GM12878 (cell line): ENCODE measurements at regions not wholly inside any gene's neighbourhood (a gene's known extent, or its start where the extent isn't known, plus 50 kb on each side); places are given as distances from the start of the nearest gene placed in this dataset.

Experiments used
- ATAC-seq: fragments of 200-7000 bp; cut with Tn5 transposase; 3 replicates; pipeline ENCODE4 v1.9.1; 2020; ENCODE audit warnings: mild to moderate bottlenecking, moderate library complexity
- BruUV-seq: library from RNA; stranded (reverse); fragments of 400-500 nt; replicated peaks from 2 replicates; lab custom pipeline; 2021; lab: Mats Ljungman, UMichigan
- CTCF ChIA-PET: fragments of 300-600 bp; sonication (Branson Sonifier 250); formaldehyde crosslinking; extraction: SDS; loops from one replicate; lab custom pipeline; 2021; ENCODE audit warnings: inconsistent platforms; lab: Yijun Ruan, JAX
- POLR2A ChIA-PET: fragments of 350-600 bp; formaldehyde crosslinking; extraction: SDS; loops from one replicate; lab custom pipeline; 2021; ENCODE audit warnings: inconsistent platforms; lab: Charles Lee
- RAD21 ChIA-PET: fragments of 300-600 bp; sonication (Branson Sonifier 250); formaldehyde crosslinking; loops from one replicate; lab custom pipeline; 2023; ENCODE audit warnings: antibody characterized with exemption; ENCODE audit not compliant: unreplicated experiment; lab: Charles Lee
- SMC1A ChIA-PET: fragments of 300-600 bp; sonication (Branson Sonifier 250); formaldehyde crosslinking; loops from one replicate; lab custom pipeline; 2023; ENCODE audit not compliant: unreplicated experiment, uncharacterized antibody; lab: Charles Lee
- DNase-seq: peaks from one replicate; pipeline ENCODE4 v3.0.0-alpha.2; 2011; ENCODE audit warnings: low read depth, low spot score
- FAIRE-seq: peaks from 3 replicates; lab custom pipeline; 2011; peaks lifted over from hg19 to GRCh38; lab: Jason Lieb, UNC
- H2AFZ ChIP-seq: 2 replicates; pipeline ENCODE4 v1.6.0; 2011; ENCODE audit warnings: low read depth, low read length, control low read depth; ENCODE audit not compliant: control insufficient read depth
- H3K27ac ChIP-seq: 2 replicates; pipeline ENCODE4 v1.5.1; 2011; ENCODE audit warnings: control low read depth; ENCODE audit not compliant: control insufficient read depth, insufficient read depth
- H3K27me3 ChIP-seq, 2 experiments: replicated peaks in 1 of 2; 2 replicates each; pipeline versions ENCODE4 v1.6.0 to v1.6.1; 2011; ENCODE audit warnings: low read length in 1 of 2; ENCODE audit not compliant: control insufficient read depth in 2 of 2, insufficient read depth in 2 of 2
- H3K36me3 ChIP-seq, 2 experiments: 2 replicates each; pipeline ENCODE4 v1.5.1; 2011; ENCODE audit warnings: low read length in 1 of 2; ENCODE audit not compliant: control insufficient read depth in 2 of 2, insufficient read depth in 2 of 2
- H3K4me1 ChIP-seq: 2 replicates; pipeline ENCODE4 v1.6.1; 2011; ENCODE audit warnings: mild to moderate bottlenecking, low read length, moderate library complexity, mixed read lengths; ENCODE audit not compliant: control insufficient read depth, insufficient read depth
- H3K4me2 ChIP-seq: 2 replicates; pipeline ENCODE4 v1.6.0; 2011; ENCODE audit warnings: control low read depth; ENCODE audit not compliant: control insufficient read depth, insufficient read depth
- H3K4me3 ChIP-seq: fragments of 200-600 bp; sonication (generic); 2 replicates; pipeline ENCODE4 v1.5.1; 2016
- H3K79me2 ChIP-seq: 2 replicates; pipeline ENCODE4 v1.6.0; 2011; ENCODE audit warnings: low read length; ENCODE audit not compliant: control insufficient read depth, insufficient read depth
- H3K9ac ChIP-seq: 2 replicates; pipeline ENCODE4 v1.8.0; 2011; ENCODE audit warnings: low read length, control low read depth, mixed read lengths; ENCODE audit not compliant: control insufficient read depth, insufficient read depth
- H3K9me3 ChIP-seq: replicated peaks from 3 replicates; pipeline ENCODE4 v1.5.1; 2011; ENCODE audit warnings: mild to moderate bottlenecking, low read length; ENCODE audit not compliant: control insufficient read depth, insufficient read depth
- H4K20me1 ChIP-seq: 2 replicates; pipeline ENCODE4 v1.6.0; 2011; ENCODE audit not compliant: control insufficient read depth, insufficient read depth
- ATF7 ChIP-seq: fragments of 450-650 bp; IDR thresholded peaks from 2 replicates; pipeline ENCODE4 v1.6.1; 2016; ENCODE audit warnings: low read depth, mild to moderate bottlenecking
- BMI1 ChIP-seq: fragments of 450-650 bp; IDR thresholded peaks from 2 replicates; pipeline ENCODE4 v1.6.1; 2016; ENCODE audit warnings: mild to moderate bottlenecking, moderate library complexity, borderline replicate concordance
- BRCA1 ChIP-seq: IDR thresholded peaks from 2 replicates; pipeline ENCODE4 v1.6.1; 2011; ENCODE audit warnings: low read depth, low read length, improper control_type of control experiment
- CBFB ChIP-seq: IDR thresholded peaks from 2 replicates; pipeline ENCODE4 v1.6.1; 2016; ENCODE audit warnings: antibody characterized with exemption, low read depth
- CEBPZ ChIP-seq: fragments of 150-350 bp; IDR thresholded peaks from 2 replicates; pipeline ENCODE4 v1.6.1; 2016; ENCODE audit warnings: low read depth, low read length
- CHD4 ChIP-seq: fragments of 200-600 bp; sonication (generic); IDR thresholded peaks from 2 replicates; pipeline ENCODE4 v1.6.1; 2016; ENCODE audit warnings: mild to moderate bottlenecking
- CTCF ChIP-seq, 3 experiments: IDR thresholded peaks in 2 of 3; conservative IDR thresholded peaks in 1 of 3; 2 replicates each; pipeline ENCODE4 v1.5.1; 2011; ENCODE audit warnings: low read depth in 3 of 3, low read length in 3 of 3, mild to moderate bottlenecking in 3 of 3, control low read depth in 2 of 3, moderate library complexity in 2 of 3, inconsistent platforms in 1 of 3, mixed read lengths in 1 of 3; ENCODE audit not compliant: control insufficient read depth in 2 of 3, insufficient read depth in 1 of 3; ENCODE audit errors: extremely low read depth in 1 of 3
- EED ChIP-seq: sonication (generic); IDR thresholded peaks from 2 replicates; pipeline ENCODE4 v1.6.1; 2016; ENCODE audit warnings: antibody characterized with exemption, low read depth
- FOXK2 ChIP-seq: fragments of 450-650 bp; IDR thresholded peaks from 2 replicates; pipeline ENCODE4 v1.6.1; 2017; ENCODE audit warnings: mild to moderate bottlenecking, moderate library complexity
- IRF4 ChIP-seq: IDR thresholded peaks from 2 replicates; pipeline ENCODE4 v1.6.1; 2011; ENCODE audit warnings: low read depth, low read length
- KLF5 ChIP-seq: fragments of 450-650 bp; IDR thresholded peaks from 2 replicates; pipeline ENCODE4 v1.6.1; 2014; ENCODE audit warnings: mild to moderate bottlenecking; ENCODE audit not compliant: partially characterized antibody
- MEF2A ChIP-seq: IDR thresholded peaks from 2 replicates; pipeline ENCODE4 v1.6.1; 2011; ENCODE audit warnings: low read depth, mild to moderate bottlenecking, low read length, moderate library complexity; ENCODE audit not compliant: insufficient read depth
- MYB ChIP-seq: fragments of 150-350 bp; IDR thresholded peaks from 2 replicates; pipeline ENCODE4 v1.6.1; 2014; ENCODE audit warnings: mild to moderate bottlenecking, low read depth, low read length, borderline replicate concordance
- MYC ChIP-seq: IDR thresholded peaks from 2 replicates; pipeline ENCODE4 v1.6.1; 2011; ENCODE audit warnings: mild to moderate bottlenecking, low read length, moderate library complexity, inconsistent platforms; ENCODE audit not compliant: insufficient read depth, insufficient replicate concordance, insufficient read length, severe bottlenecking
- NFYB ChIP-seq: IDR thresholded peaks from 2 replicates; pipeline ENCODE4 v1.6.1; 2011; ENCODE audit warnings: low read depth, mild to moderate bottlenecking, low read length, improper control_type of control experiment, moderate library complexity; ENCODE audit not compliant: insufficient read depth
- RBBP5 ChIP-seq: fragments of 200-600 bp; sonication (generic); conservative IDR thresholded peaks from 2 replicates; pipeline ENCODE4 v1.6.1; 2016
- TCF3 ChIP-seq: IDR thresholded peaks from 2 replicates; pipeline ENCODE4 v1.6.1; 2012; ENCODE audit warnings: low read depth, mild to moderate bottlenecking, low read length, borderline replicate concordance; ENCODE audit not compliant: insufficient read depth
- USF1 ChIP-seq: IDR thresholded peaks from 2 replicates; pipeline ENCODE4 v1.6.1; 2011; ENCODE audit warnings: borderline replicate concordance, low read depth, mild to moderate bottlenecking, moderate library complexity, mixed read lengths, low read length; ENCODE audit not compliant: insufficient read depth; ENCODE audit errors: extremely low read length
- ZNF24 ChIP-seq: fragments of 450-650 bp; IDR thresholded peaks from 2 replicates; pipeline ENCODE4 v1.6.1; 2017; ENCODE audit warnings: antibody characterized with exemption, mild to moderate bottlenecking
- whole genome bisulfite sequencing: methylation state at CpG from one replicate; pipeline ENCODE4 v1.1.6; 2016; ENCODE audit warnings: low lambda C conversion rate; ENCODE audit not compliant: insufficient replicate concordance, insufficient coverage; ENCODE audit errors: missing lambda C conversion rate; 5-methylcytosine and 5-hydroxymethylcytosine counted together
- in situ Hi-C: fragments of 300-500 bp; cut with MboI; formaldehyde crosslinking; loops from 9 replicates; pipeline ENCODE4 v1.14.3; 2018; ENCODE audit warnings: mixed read lengths
- intact Hi-C: fragments of 100-400 bp; cut with micrococcal nuclease; formaldehyde crosslinking; loops from one replicate; pipeline ENCODE4 v1.14.2; 2022; ENCODE audit not compliant: unreplicated experiment

- in situ Hi-C loops (no loop called here), intact Hi-C loops (no loop called here)
- DNase-seq (no peak), FAIRE-seq (no peak), ATAC-seq (no peak)
- ChIA-PET RAD21 (no interaction called here), CTCF (no interaction called here), SMC1A (no interaction called here), POLR2A (no interaction called here)
- no peak overlapping the region for H3K4me3 ChIP-seq
- BruUV-seq = no TSS peak
- H3K27me3 ChIP-seq = no peaks in the 10 kb centered on the region
- no peak overlapping the region for H3K27ac ChIP-seq
- no peak overlapping the region for H3K4me2 ChIP-seq
- no peaks in the 10 kb centered on the region for H3K36me3 ChIP-seq
- no peak overlapping the region for H3K9ac ChIP-seq
- H4K20me1 ChIP-seq = no peaks in the 10 kb centered on the region
- 5% methylated on average over 3 of the region's 3 CpGs for WGBS
- H3K9me3 ChIP-seq = no peaks in the 10 kb centered on the region
- no peak overlapping the region for H2AFZ ChIP-seq
- TF ChIP-seq TCF3 = no peak
- no peak for TF ChIP-seq RBBP5
- TF ChIP-seq CEBPZ = no peak
- TF ChIP-seq MEF2A = no peak
- TF ChIP-seq ATF7 = no peak
- TF ChIP-seq MYC = no peak
- TF ChIP-seq NFYB = no peak
- TF ChIP-seq EED = no peak
- TF ChIP-seq KLF5 = no peak
- no peak for TF ChIP-seq CTCF (IDR thresholded peaks at IDR 0.05 in 2 of 3, conservative IDR thresholded peaks at IDR 0.05 in 1 of 3; ENCODE audit: control insufficient read depth in 2 of 3, extremely low read depth in 1 of 3, insufficient read depth in 1 of 3, low read depth in 3 of 3, low read length in 3 of 3)
- TF ChIP-seq USF1 = no peak
- TF ChIP-seq CHD4 = no peak
- no peak for TF ChIP-seq IRF4
- no peak for TF ChIP-seq BRCA1
- no peak for TF ChIP-seq ZNF24
- TF ChIP-seq MYB = no peak
- TF ChIP-seq BMI1 = no peak
- no peak for TF ChIP-seq FOXK2
- no peak for TF ChIP-seq CBFB
- no peaks in the 10 kb centered on the region for H3K79me2 ChIP-seq
- no peaks in the 10 kb centered on the region for H3K4me1 ChIP-seq
Measured at GRCh38 chr13:90686442-90686841, 661.0 kb upstream of the MIR17HG start.
